Caco-2 (cell line): ENCODE measurements at regions not wholly inside any gene's neighbourhood (a gene's known extent, or its start where the extent isn't known, plus 50 kb on each side); places are given as distances from the start of the nearest gene placed in this dataset.
A peak's percentile ranks its signal among the peaks of the same experiment; 100 is the strongest.

ENCODE experiments used
- BruUV-seq: library from RNA; stranded (reverse); fragments of 400-500 nt; replicated peaks from 2 replicates; lab custom pipeline; 2021; lab: Mats Ljungman, UMichigan
- CTCF ChIA-PET: fragments of 300-600 bp; sonication (Branson Sonifier 250); formaldehyde crosslinking; loops from one replicate; lab custom pipeline; 2022; ENCODE audit warnings: antibody characterized with exemption; lab: Charles Lee
- POLR2A ChIA-PET: fragments of 300-600 bp; sonication (Branson Sonifier 250); formaldehyde crosslinking; loops from one replicate; lab custom pipeline; 2022; ENCODE audit warnings: antibody characterized with exemption; lab: Charles Lee
- DNase-seq, 2 experiments: peaks; one replicate each; pipeline versions ENCODE4 v3.0.0 to v3.0.0-alpha.2; 2020 to 2022
- H3K27me3 ChIP-seq: replicated peaks from 2 replicates; pipeline ENCODE4 v1.6.0; 2011; ENCODE audit warnings: low read length; ENCODE audit not compliant: control insufficient read depth, insufficient read depth
- H3K36me3 ChIP-seq: 2 replicates; pipeline ENCODE4 v1.5.1; 2011; ENCODE audit warnings: low read length; ENCODE audit not compliant: control insufficient read depth, insufficient read depth
- H3K4me1 ChIP-seq: fragments of 250-450 bp; sonication (Bioruptor Pico); 2 replicates; pipeline ENCODE4 v1.5.1; 2020; ENCODE audit warnings: mild to moderate bottlenecking
- H3K4me3 ChIP-seq: 2 replicates; pipeline ENCODE4 v1.5.1; 2011; ENCODE audit warnings: low read depth, mild to moderate bottlenecking, control low read depth, low read length
- H3K9me3 ChIP-seq: fragments of 250-450 bp; sonication (Bioruptor Pico); 2 replicates; pipeline ENCODE4 v1.5.1; 2020; ENCODE audit warnings: mild to moderate bottlenecking, moderate library complexity
- H3K27ac Mint-ChIP-seq: one replicate; pipeline ENCODE4 v1.8.0; 2022; ENCODE audit warnings: mixed read lengths; ENCODE audit not compliant: unreplicated experiment
- H3K27me3 Mint-ChIP-seq: one replicate; pipeline ENCODE4 v1.8.0; 2022; ENCODE audit warnings: mixed read lengths; ENCODE audit not compliant: insufficient read depth, unreplicated experiment
- H3K36me3 Mint-ChIP-seq: one replicate; pipeline ENCODE4 v1.8.0; 2022; ENCODE audit warnings: mild to moderate bottlenecking, mixed read lengths; ENCODE audit not compliant: insufficient read depth, unreplicated experiment
- H3K4me1 Mint-ChIP-seq: one replicate; pipeline ENCODE4 v1.8.0; 2022; ENCODE audit warnings: low read depth, mixed read lengths; ENCODE audit not compliant: unreplicated experiment
- H3K4me3 Mint-ChIP-seq: one replicate; pipeline ENCODE4 v1.8.0; 2022; ENCODE audit warnings: mild to moderate bottlenecking, moderate library complexity, mixed read lengths; ENCODE audit not compliant: unreplicated experiment
- H3K9me3 Mint-ChIP-seq: one replicate; pipeline ENCODE4 v1.8.0; 2022; ENCODE audit warnings: mixed read lengths; ENCODE audit not compliant: unreplicated experiment
- CTCF ChIP-seq, 2 experiments: fragments of 200-600 bp in 1 of 2; IDR thresholded peaks; 1 replicate in 1 of 2; 2 replicates in 1 of 2; pipeline versions ENCODE4 v1.5.1 to v1.8.0; 2011 to 2022; ENCODE audit warnings: antibody characterized with exemption in 1 of 2, control low read depth in 1 of 2, inconsistent platforms in 1 of 2, low read depth in 1 of 2, low read length in 1 of 2, mild to moderate bottlenecking in 1 of 2, moderate library complexity in 1 of 2; ENCODE audit not compliant: insufficient read depth in 1 of 2, severe bottlenecking in 1 of 2, unreplicated experiment in 1 of 2
- intact Hi-C: fragments of 100-400 bp; cut with micrococcal nuclease; formaldehyde crosslinking; loops from one replicate; pipeline ENCODE4 v1.10.0; 2022; ENCODE audit not compliant: unreplicated experiment

GRCh38 chr16:73197598-73197997 is 149.7 kb upstream of the ZFHX3 start:
- no peaks in the 10 kb centered on the region for H3K36me3 Mint-ChIP-seq
- H3K9me3 ChIP-seq: no peaks in the 10 kb centered on the region
- H3K27ac Mint-ChIP-seq: no peak overlapping the region
- no TSS peak for BruUV-seq
- H3K27me3 ChIP-seq: no peaks in the 10 kb centered on the region
- H3K4me3 Mint-ChIP-seq: no peak overlapping the region
- H3K4me3 ChIP-seq: no peak overlapping the region
- H3K4me1 ChIP-seq: 0 out of 2 replicates have a peak, but pooled peaks cover 6% of the 10 kb centered on the region
- no peak for DNase-seq
- ChIA-PET CTCF (no interaction called here), POLR2A (no interaction called here)
- peaks cover 7% of the 10 kb centered on the region for H3K4me1 Mint-ChIP-seq
- peaks cover 5% of the 10 kb centered on the region for H3K9me3 Mint-ChIP-seq
- no peak for TF ChIP-seq CTCF (IDR thresholded peaks at IDR 0.05; ENCODE audit: insufficient read depth in 1 of 2, low read depth in 1 of 2, low read length in 1 of 2, severe bottlenecking in 1 of 2, unreplicated experiment in 1 of 2)
- intact Hi-C loops: loop anchor here (5.0 kb wide), 1 partner anchor 150 kb away; the partner anchor contains the start of gene ZFHX3
- no peaks in the 10 kb centered on the region for H3K27me3 Mint-ChIP-seq
- no peaks in the 10 kb centered on the region for H3K36me3 ChIP-seq

- Mint-ChIP-seq H3K4me3 (no peak overlapping the region), H3K4me1 (no peaks in the 10 kb centered on the region), H3K27me3 (no peaks in the 10 kb centered on the region), H3K27ac (no peak overlapping the region), H3K9me3 (no peaks in the 10 kb centered on the region), H3K36me3 (no peaks in the 10 kb centered on the region)
- Histone ChIP-seq H3K27me3 (no peaks in the 10 kb centered on the region), H3K9me3 (no peaks in the 10 kb centered on the region), H3K4me3 (no peak overlapping the region), H3K36me3 (no peaks in the 10 kb centered on the region), H3K4me1 (no peaks in the 10 kb centered on the region)
- no TSS peak for BruUV-seq
- ChIA-PET CTCF (interaction anchor here (0.8 to 1.2 kb wide), 3 partner anchors 20 to 364 kb away, joined by 3 to 4 read pairs (median 4); no protein-coding TSS in a partner anchor), POLR2A (no interaction called here)
- TF ChIP-seq CTCF (IDR thresholded peaks at IDR 0.05; ENCODE audit: insufficient read depth in 1 of 2, low read depth in 1 of 2, low read length in 1 of 2, severe bottlenecking in 1 of 2, unreplicated experiment in 1 of 2): peak; percentile 71 to 74
- intact Hi-C loops: loop anchor here (1.0 to 5.0 kb wide), 3 partner anchors 149 to 694 kb away; partner anchors contain the start of gene ZFHX3
- peak; percentile 66 to 73 for DNase-seq
These were observed 148.7 kb upstream of the ZFHX3 start for GRCh38 chr16:73196670-73197069.

DNA sequence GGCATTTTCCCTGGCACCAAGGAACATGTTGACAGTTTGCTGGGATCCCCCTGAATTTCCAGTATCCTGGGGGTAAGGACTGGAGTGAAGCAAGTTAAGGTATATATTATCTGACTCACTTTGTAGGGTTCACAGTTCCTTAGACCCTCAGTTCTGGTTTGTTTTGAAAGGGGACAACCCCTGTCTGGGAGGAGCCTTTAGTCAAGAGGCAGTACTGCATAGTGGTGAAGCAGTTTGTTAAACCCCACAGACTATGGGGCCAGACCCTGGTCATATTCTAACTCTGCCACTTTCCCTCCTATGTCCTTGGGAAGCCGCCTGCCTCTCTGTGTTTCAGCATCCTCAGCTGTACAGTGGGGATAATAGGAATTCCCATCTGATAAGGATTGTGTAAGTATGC is 145.5 kb upstream of the ZFHX3 start:
- Mint-ChIP-seq H3K4me3 (no peak overlapping the region), H3K9me3 (no peaks in the 10 kb centered on the region), H3K27ac (no peak overlapping the region), H3K36me3 (no peaks in the 10 kb centered on the region), H3K4me1 (no peaks in the 10 kb centered on the region), H3K27me3 (peaks cover 3% of the 10 kb centered on the region)
- no peaks in the 10 kb centered on the region for H3K36me3 ChIP-seq
- POLR2A ChIA-PET: no interaction called here
- no peak for DNase-seq
- H3K4me1 ChIP-seq: no peaks in the 10 kb centered on the region
- CTCF ChIA-PET: no interaction called here
- intact Hi-C loops: no loop called here
- no TSS peak for BruUV-seq
- no peaks in the 10 kb centered on the region for H3K9me3 ChIP-seq
- H3K4me3 ChIP-seq: no peak overlapping the region
- H3K27me3 ChIP-seq: no peaks in the 10 kb centered on the region; the same call in 1 of the 2 replicates
- no peak for TF ChIP-seq CTCF (IDR thresholded peaks at IDR 0.05; ENCODE audit: insufficient read depth in 1 of 2, low read depth in 1 of 2, low read length in 1 of 2, severe bottlenecking in 1 of 2, unreplicated experiment in 1 of 2)
